Keratinocyte (primary cell): ENCODE measurements at regions not wholly inside any gene's neighbourhood (a gene's known extent, or its start where the extent isn't known, plus 50 kb on each side); places are given as distances from the start of the nearest gene placed in this dataset.

ENCODE experiments used
- CTCF ChIP-seq, 3 experiments: IDR thresholded peaks in 1 of 3; conservative IDR thresholded peaks in 1 of 3; optimal IDR thresholded peaks in 1 of 3; 2 replicates in 2 of 3; 3 replicates in 1 of 3; pipeline versions ENCODE3 to v1.5.1; 2011; ENCODE audit warnings: low read length in 3 of 3, mild to moderate bottlenecking in 3 of 3, moderate library complexity in 2 of 3, control low read depth in 1 of 3, inconsistent platforms in 1 of 3; ENCODE audit not compliant: insufficient read depth in 2 of 3; ENCODE audit errors: extremely low read depth in 1 of 3
- EZH2 ChIP-seq: IDR thresholded peaks from one replicate; pipeline ENCODE4 v1.6.1; 2012; ENCODE audit warnings: inconsistent platforms, mild to moderate bottlenecking, low read length, moderate library complexity

- TF ChIP-seq CTCF (optimal IDR thresholded peaks at IDR 0.05 in 1 of 3, IDR thresholded peaks at IDR 0.05 in 1 of 3, conservative IDR thresholded peaks at IDR 0.05 in 1 of 3; ENCODE audit: extremely low read depth in 1 of 3, insufficient read depth in 2 of 3, low read length in 3 of 3) (no peak), EZH2 (no peak)
These were observed 61.3 kb upstream of the DBX1 start for GRCh38 chr11:20221566-20221965.
